ENCODE measurements at regions not wholly inside any gene's neighbourhood (a gene's known extent, or its start where the extent isn't known, plus 50 kb on each side); places are given as distances from the start of the nearest gene placed in this dataset.

DNA sequence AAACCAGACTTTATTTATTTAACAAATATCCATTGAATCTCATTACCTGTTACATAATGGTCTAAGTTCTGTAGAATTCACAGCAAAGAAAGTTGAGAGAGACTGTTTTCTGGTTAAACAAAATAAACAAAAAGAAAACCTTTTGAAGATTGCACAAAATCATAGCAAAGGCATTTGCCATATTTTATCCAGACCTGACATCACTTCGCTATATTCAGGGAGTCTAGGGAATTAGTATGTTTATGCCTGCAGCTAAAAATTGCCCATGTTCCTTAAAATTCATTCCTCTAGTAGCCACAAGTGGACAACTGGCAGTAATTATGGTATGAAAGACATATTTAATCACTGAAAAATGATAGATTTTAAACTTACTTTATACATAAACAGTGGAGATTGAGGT is 577.0 kb upstream of the DAB2 start:
- in situ Hi-C loops (cut with MboI; ENCODE audit: low sequenced_read_pairs), result no loop called here

DNA sequence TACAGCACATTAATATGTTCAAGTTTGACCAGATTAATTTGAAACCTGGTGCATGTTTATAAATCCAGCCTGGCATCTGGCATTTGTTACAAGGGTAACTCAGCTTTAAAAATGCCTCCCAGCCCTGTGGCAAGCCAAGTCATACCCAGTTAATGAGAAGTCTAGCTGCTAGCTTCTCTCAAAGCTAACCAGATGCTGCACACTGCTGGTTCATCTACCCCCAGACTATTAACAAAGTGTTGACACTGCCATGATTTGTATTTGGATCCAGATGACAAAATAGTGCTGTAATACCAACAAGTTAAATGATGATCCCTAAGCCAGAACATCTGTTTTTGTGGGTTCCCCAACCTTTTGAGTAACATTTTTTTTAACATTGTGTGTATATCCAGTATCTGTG is 573.7 kb upstream of the DAB2 start:
- in situ Hi-C loops (cut with MboI; ENCODE audit: low sequenced_read_pairs), result no loop called here

DNA sequence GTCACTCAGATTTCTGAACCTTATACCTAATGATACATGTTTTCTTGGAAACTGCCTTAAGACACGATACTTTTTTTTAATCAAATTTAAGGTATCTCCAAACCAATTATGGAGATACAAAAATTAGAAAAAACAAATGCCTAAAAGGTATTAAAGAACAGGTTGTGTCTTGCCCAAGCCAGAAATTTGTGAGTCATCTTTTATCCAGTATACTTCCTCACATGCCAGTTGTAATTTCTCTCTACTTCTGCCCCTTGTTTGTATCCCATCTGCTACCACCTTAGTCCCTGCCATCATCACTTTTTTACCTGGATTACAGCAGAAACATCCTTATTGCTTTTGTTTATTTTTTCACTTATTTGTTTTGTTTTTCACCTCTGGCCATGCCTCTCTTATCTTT is 571.2 kb upstream of the DAB2 start:
- in situ Hi-C loops (cut with MboI; ENCODE audit: low sequenced_read_pairs), result no loop called here

DNA sequence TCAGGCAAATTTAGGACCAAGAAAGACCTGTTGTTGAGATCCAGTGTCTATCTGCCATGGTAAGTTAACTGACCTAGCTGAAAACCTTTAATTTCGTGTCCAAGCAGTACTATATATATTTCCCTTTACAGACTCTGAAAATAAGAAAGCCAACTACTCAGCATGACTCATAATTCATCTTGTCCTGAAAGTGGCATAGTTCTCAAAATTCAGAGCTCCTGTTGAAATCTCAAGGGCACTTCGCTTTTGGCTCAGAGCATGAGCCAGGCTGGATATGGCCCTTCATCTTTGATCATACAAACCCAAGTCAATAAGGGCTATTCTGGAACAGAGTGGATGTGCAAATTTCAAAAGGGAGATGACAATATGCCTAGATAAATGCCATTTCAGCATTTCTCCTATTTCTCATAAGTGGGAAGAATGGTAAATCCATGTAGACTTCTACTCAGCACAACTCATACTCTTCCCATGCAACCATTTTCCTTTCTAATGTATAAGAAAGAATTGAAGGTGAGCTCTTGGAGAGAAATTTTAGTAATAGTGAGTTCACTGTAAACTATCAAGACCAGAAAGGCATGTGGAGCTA is 567.9 kb upstream of the DAB2 start:
- in situ Hi-C loops (cut with MboI; ENCODE audit: low sequenced_read_pairs), result no loop called here

DNA sequence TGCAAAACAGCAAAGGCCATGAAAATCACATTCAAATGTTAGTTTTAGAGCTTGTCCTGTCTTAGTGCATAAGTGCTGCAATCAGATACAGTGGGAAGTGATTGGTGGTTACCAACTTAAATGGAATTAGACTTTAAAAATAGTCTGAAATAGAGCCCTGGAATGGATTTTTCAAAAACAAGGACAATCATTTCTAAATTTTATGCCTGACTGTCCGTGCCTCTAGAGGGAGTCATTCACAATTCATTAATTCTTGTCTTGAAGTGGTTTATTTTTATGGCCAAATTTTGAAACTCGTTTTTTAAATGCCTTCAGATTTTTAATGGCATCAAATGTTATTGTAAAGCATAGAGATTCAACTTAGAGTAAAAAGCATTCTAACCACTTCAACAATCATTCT is 561.8 kb upstream of the DAB2 start:
- in situ Hi-C loops (cut with MboI; ENCODE audit: low sequenced_read_pairs), result no loop called here

DNA sequence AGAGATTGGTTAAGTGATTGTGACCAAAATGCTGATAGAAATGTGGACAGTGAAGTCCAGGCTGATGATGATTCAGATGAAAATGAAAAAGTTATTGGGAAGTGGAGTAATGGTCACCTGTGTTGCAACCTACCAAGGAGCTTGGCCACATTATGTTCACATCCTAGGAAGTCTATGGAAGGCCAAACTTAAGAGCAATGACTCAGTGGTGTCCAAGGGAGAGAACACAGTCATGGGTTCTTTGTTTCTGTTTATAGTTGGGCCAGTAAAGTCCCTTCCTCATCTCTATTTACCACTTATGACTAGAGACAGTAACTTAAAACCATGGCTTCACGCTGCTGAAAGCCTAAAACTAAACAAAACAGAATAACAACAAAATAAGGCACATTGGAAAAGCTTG is 555.3 kb upstream of the DAB2 start:
- in situ Hi-C loops (cut with MboI; ENCODE audit: low sequenced_read_pairs), result no loop called here

DNA sequence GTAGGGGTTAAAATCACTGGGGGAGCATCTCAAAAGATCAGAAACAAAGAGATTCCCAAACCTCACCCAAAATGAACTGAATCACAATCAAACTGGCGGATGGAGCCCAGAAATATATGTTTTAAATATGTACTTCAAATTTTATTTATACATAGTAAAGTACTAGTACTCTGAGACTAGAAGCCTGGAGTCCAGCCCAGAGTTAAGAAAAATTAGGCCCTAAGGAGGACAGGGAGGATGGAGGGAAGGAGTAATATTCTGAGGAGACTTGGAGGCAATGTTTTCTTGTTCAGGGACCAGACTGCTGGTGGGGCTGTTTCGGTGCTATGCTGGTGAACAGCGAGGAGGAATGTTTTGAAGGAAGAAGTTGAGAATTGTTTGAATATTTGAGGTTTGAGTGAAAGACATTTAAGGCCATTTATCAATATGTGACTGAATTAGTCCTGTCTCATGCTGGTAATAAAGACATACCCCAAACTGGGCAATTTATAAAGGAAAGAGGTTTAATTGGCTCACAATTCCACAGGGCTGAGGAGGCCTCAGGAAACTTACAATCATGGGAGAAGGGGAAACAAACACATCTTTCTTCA is 552.4 kb upstream of the DAB2 start:
- in situ Hi-C loops (cut with MboI; ENCODE audit: low sequenced_read_pairs), result no loop called here

DNA sequence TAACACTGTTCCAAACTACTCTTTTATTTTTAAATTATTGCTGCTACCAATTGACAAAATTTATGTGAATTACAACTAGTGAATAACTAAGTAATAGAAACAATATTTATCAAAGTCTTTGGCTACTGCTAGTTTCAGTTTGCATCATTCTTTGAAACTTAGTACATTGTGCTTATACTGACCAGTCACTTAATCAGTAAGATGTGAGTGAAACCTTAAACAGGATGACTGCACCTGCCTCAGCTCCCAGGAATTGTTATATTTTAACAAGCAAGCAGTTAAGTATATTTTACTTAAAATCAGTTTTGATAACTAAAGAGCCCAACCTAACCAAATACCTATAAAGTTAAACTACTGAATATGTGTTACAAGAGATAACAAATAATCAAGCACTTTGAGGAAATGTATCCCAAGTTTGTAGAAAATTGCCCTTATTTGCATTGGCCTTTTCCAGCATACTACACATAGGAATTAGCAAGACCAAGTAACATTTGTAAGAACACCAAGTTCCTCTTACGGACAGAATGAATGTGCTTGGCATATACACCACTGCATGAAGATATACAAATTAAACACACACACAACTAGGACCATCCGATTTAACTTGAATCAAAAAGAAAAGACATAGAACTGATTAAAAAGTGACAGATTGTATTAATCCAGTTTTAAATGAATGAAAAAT is 545.5 kb upstream of the DAB2 start:
- in situ Hi-C loops (cut with MboI; ENCODE audit: low sequenced_read_pairs), result no loop called here

DNA sequence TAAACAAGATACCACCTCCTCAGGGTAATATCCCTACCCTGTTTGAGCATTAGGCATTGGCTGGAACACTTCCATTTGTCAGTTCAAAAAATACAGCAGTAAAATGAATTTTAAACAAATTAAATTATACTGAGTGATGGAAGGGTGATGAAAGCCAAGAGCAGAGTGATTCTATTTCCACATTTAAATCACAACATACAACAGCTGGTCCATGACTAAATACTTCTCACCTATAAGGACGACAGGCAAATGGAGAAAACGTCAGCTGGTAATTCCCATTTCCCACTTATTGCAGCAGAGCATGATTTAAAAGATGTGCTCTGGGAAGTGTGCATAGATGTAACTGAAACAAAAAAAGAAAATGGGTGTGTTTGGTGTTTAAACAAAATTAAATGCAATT is 543.6 kb upstream of the DAB2 start:
- in situ Hi-C loops (cut with MboI; ENCODE audit: low sequenced_read_pairs), result no loop called here

DNA sequence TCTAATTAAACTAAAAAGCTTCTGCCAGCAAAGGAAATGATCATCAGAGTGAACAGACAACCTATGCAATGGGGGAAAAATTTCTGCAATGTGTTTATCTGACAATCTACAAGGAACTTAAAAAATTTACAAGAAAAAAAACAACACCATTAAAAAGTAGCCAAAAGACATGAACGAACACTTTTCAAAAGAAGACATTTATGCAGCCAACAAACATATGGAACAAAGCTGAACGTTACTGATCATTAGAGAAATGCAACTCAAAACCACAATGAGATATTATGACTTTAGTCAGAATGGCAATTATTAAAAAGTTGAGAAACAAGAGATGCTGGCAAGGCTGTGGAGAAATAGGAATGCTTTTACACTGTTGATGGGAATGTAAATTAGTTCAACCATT is 530.4 kb upstream of the DAB2 start:
- in situ Hi-C loops (cut with MboI; ENCODE audit: low sequenced_read_pairs), result no loop called here

DNA sequence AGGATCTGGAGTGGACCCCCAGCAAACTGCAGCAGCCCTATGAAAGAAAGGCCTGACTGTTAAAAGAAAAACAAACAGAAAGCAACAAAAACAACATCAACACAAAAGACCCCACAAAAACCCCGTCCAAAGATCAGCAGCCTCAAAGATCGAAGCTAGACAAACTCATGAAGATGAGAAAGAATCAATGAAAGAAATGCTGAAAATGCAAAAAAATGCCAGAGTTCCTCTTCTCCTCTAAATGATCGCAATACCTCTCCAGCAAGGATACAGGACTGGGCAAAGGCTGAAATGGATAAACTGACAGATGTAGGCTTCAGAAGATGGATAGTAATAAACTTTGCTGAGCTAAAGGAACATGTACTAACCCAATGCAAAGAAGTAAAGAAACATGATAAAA is 526.3 kb upstream of the DAB2 start:
- in situ Hi-C loops (cut with MboI; ENCODE audit: low sequenced_read_pairs), result no loop called here

DNA sequence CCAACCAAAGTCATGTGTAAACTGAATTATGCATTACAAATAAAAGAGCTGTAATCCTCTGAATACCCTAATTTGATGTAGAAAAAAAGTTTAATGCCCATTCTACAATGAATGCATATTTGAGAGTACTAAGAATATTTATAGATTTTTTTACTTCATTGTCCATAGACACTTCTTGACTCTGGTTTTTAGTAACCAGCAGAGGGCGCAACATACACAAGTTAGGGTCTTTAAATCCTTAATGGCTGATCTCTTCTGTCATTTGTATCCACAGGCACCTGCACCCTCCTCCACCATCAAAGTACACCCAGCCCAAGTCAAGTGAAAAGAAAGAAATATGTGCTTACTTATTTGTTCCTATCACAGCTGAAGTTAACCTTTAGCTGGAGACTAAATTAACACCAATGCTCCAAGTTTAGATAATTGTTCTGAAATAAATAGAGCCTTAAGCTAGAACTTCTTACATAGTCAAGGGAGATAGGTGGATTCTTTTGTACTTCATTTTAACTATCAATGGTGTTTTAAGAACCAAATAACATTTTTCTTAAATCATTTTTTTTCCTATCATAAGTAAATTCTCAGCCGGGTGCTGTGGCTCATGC is 524.2 kb upstream of the DAB2 start:
- in situ Hi-C loops (cut with MboI; ENCODE audit: low sequenced_read_pairs), result no loop called here

DNA sequence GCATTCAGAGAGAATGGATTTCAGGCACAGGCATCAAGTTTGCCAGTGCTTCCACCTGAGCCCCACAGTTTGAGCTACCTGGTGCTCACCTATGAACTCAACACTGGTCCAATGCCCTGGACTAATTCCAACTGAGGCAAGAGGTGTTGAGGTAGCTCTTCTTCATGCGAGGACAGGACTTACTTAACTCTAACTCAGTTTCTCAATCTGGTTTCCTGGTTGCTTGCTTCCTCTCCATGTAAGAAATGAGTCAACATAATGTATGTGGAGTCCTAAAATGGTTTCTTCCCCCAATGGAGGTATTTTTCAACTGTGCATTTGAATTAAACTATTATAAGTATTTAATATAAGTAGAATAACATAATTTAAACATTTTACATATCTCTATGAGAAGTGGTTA is 523.6 kb upstream of the DAB2 start:
- in situ Hi-C loops (cut with MboI; ENCODE audit: low sequenced_read_pairs), result no loop called here

DNA sequence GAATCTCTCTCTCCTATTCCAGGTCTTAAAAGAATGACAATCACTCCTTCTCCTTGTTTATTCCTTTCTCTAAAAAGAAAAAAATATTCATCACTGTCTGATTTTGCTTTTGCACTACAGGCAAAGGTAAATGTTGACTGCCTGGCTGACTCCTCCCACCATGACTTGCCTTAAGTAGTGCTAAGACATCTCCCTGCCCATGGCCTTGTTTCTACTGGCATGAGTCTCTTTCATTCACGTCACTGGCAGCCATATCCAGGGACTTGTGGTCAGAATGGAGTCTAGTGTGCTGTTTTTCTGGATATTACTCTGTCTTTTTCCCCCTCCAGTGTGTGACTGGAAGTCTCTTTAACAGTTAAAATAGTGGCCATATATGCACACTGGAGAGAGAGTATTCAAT is 522.9 kb upstream of the DAB2 start:
- in situ Hi-C loops (cut with MboI; ENCODE audit: low sequenced_read_pairs), result no loop called here

DNA sequence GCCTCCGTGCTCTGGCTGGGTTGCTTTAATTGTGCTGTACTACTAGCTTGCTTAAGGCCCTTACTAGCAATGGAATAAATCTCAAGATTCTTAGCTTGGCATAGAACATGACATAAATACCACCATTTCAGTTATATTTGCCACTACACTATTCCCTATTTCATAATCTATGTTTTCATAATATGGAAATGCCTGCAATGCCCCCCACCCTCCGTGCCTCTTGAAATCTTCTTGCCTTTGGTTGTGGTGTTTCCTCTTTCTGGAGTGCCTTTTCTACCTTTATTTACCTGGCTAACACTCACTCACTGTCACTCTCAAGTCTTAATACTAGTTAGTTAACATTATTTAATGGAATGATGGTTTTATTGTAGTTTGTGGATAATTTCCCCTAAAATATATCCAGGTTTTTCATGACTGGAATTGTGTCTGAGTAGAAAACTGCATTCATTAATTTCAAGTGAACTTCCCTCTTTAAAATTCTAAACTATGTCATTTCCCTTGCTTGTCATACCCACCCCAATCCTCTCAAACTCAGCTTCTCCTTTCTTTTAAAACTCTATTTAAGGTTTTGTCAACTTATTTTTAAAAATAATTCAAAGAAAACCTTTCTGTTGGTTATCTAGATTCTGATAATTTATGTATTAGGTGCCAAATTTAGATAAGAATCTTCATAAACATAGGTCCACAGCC is 521.7 kb upstream of the DAB2 start:
- in situ Hi-C loops (cut with MboI; ENCODE audit: low sequenced_read_pairs), result no loop called here

DNA sequence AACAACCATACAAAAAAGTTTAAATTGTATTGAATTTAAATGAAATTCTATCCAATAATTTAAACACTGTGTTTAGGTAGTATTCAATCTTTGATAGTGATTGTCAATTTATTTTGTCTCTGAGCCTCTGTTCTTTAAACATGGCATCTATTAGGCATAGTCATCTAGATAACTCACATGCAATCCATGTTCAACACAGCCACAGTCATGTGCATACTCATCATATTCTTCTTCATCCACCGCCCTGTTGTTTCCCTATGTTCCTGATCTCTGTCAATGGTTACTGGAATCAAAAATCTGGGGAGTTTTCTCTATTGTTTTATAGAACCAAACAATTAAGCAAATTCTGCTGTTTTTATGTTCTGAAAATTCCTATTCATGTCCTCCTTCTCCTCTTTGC is 521.1 kb upstream of the DAB2 start:
- in situ Hi-C loops (cut with MboI; ENCODE audit: low sequenced_read_pairs), result no loop called here

DNA sequence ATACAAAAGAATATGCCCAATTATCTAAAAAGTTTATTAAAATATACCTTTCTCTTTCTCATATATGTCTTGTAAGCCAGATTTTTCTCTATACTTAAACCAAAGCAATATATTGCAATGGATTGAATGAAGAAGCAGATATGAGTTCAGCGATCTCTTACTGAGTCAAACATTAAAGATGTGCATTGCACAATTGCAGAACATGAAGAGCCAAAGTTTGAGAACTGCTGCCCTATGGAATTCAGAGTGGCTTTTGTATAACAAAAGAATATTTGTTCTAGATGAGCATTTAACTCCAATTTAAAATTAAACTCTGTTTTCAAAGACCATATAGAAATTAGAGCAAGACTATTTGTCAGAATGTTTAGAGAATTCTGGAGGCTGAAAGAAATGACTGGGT is 519.0 kb upstream of the DAB2 start:
- in situ Hi-C loops (cut with MboI; ENCODE audit: low sequenced_read_pairs), result no loop called here

DNA sequence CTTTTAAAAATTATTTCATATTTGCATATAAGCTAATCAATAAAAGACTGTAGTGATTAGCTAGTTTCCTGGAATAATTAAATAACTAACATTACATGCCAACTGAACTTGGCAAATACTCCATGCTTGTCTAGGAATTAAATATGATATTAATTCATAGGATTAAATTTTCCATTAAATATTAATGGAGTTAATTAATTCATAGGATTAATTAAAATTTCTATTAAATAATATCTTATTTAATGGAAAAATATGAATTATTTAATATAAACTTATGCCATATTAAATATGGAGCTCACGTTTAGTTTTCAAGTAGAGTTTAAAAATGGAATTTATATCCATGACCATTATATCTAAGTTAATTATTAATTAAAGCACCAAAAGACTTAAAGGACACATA is 517.8 kb upstream of the DAB2 start:
- in situ Hi-C loops (cut with MboI; ENCODE audit: low sequenced_read_pairs), result no loop called here

DNA sequence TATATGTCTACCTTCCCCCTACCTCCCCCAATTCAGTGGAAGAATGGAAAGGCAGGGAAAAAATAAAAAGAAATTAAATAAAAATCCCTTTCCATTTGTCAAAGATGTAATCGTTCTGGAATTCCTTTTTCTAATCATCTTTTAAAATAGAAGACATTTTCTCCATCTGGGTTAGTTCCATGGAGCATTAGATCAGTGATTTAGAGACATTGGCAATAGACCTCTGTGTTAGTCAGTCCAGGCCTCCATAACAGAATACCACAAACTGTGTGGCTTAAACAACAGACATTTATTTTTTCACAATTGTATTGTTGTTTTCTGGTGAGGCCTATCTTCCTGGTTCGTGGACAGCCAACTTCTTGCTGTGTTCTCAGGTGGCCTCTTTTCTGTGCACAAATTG is 516.6 kb upstream of the DAB2 start:
- in situ Hi-C loops (cut with MboI; ENCODE audit: low sequenced_read_pairs), result no loop called here

DNA sequence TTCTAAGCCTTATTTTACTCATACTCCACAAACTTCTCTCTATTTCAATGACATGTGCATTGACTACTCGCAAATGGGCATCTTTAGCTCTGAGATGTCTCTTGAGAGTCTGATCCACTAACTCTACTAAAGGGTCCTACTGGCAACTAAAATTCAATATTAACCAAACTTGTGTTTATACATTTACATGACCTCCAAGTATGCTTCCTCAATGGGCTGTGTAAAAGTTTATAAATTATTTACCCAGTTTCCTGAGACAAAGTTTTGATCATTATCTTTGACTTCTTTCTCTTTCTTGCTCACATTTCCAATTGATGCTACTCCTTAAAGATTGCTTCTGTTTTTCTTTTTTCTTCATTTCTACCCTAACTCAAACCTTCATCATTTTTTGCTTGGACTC is 510.1 kb upstream of the DAB2 start:
- in situ Hi-C loops (cut with MboI; ENCODE audit: low sequenced_read_pairs), result no loop called here

DNA sequence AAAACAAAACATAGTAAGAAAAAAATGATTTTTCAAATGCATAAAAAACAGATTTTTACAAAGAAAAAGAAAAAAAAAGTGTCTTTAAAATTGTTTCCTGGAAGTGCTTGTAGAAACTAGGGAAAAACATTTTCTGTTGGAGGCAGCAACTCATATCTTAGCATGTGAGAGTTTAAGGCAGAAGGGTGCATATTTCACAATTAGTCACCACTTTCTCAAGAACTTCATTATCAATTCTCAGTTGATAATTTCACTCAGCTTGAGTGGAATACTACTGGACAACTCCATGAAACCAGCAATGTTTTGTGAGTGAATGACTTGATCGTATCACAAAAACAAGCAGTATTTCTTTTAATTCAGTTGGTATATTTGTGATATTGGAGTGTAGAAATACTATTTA is 508.3 kb upstream of the DAB2 start:
- in situ Hi-C loops (cut with MboI; ENCODE audit: low sequenced_read_pairs), result no loop called here

DNA sequence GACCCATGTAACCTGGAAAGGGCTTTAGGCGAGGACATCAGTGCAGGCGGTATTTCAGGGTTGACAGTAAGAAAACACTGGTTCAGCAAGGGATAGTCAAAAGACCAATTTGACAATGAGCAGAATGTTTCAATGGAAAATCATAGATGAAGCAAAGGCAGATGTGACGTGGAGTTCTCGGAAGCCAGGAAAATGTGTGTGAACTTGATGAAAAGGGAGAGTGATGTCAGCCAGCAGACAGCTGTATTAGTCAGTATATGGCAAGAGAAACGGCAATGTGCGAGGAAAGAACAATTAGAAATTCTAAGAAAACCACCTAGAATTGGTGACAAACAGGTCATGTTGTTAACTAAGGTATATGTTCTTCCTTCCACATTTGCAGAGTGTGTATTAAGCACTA is 503.9 kb upstream of the DAB2 start:
- in situ Hi-C loops (cut with MboI; ENCODE audit: low sequenced_read_pairs), result no loop called here

All from hTERT RPE-1 (cell line).